T47D (cell line): ENCODE measurements at regions not wholly inside any gene's neighbourhood (a gene's known extent, or its start where the extent isn't known, plus 50 kb on each side); places are given as distances from the start of the nearest gene placed in this dataset.

Experiments used
- DNase-seq, 2 experiments: peaks; one replicate each; pipeline versions ENCODE4 v3.0.0 to v3.0.0-alpha.2; 2011 to 2012; ENCODE audit warnings: low read depth in 1 of 2, low spot score in 1 of 2
- JUND ChIP-seq: IDR thresholded peaks from 2 replicates; pipeline ENCODE4 v1.6.1; 2012; ENCODE audit warnings: low read depth
- in situ Hi-C: cut with HindIII; loops from 2 replicates; pipeline ENCODE4 v1.10.0; 2016; ENCODE audit warnings: low sequenced_read_pairs, low pct_unique_long_range_greater_than_20kb

- in situ Hi-C loops, result no loop called here
- TF ChIP-seq JUND, result no peak
- DNase-seq, result no peak
Measured at GRCh38 chr11:42234451-42234951, 775.0 kb upstream of the LRRC4C start.

GRCh38 chr11:42237701-42238235 is 778.3 kb upstream of the LRRC4C start:
- in situ Hi-C loops, result no loop called here

GRCh38 chr11:42239188-42239587 is 779.7 kb upstream of the LRRC4C start:
- DNase-seq, result peak; percentile 7 to 32
- in situ Hi-C loops, result no loop called here

More at GRCh38 chr11:42237701-42238235, 778.3 kb upstream of the LRRC4C start:
- TF ChIP-seq JUND, result no peak
- no peak for DNase-seq

GRCh38 chr11:42243385-42243784 is 783.9 kb upstream of the LRRC4C start:
- TF ChIP-seq JUND, result no peak
- no peak for DNase-seq
- in situ Hi-C loops, result no loop called here

More at GRCh38 chr11:42239188-42239587, 779.7 kb upstream of the LRRC4C start:
- no peak; the same call in 1 of the 2 replicates for TF ChIP-seq JUND

GRCh38 chr11:42244376-42244775 is 784.9 kb upstream of the LRRC4C start:
- no peak for DNase-seq
- in situ Hi-C loops, result no loop called here
- TF ChIP-seq JUND, result no peak

- no peak for DNase-seq
- no peak for TF ChIP-seq JUND
- in situ Hi-C loops, result no loop called here
Measured at GRCh38 chr11:42249401-42249800, 789.9 kb upstream of the LRRC4C start.

- TF ChIP-seq JUND, result no peak
- no peak for DNase-seq
Measured at GRCh38 chr11:42249956-42250355, 790.5 kb upstream of the LRRC4C start.

GRCh38 chr11:42251984-42252383 is 792.5 kb upstream of the LRRC4C start:
- in situ Hi-C loops, result no loop called here
- no peak for DNase-seq
- TF ChIP-seq JUND, result no peak

More at GRCh38 chr11:42249956-42250355, 790.5 kb upstream of the LRRC4C start:
- in situ Hi-C loops, result no loop called here

- no peak for DNase-seq
- in situ Hi-C loops, result no loop called here
Measured at GRCh38 chr11:42253156-42253555, 793.7 kb upstream of the LRRC4C start.

GRCh38 chr11:42255906-42256305 is 796.5 kb upstream of the LRRC4C start:
- in situ Hi-C loops, result no loop called here
- no peak for DNase-seq
- TF ChIP-seq JUND, result no peak

More at GRCh38 chr11:42253156-42253555, 793.7 kb upstream of the LRRC4C start:
- no peak for TF ChIP-seq JUND

- TF ChIP-seq JUND, result no peak
- no peak for DNase-seq
- in situ Hi-C loops, result no loop called here
Measured at GRCh38 chr11:42257534-42257933, 798.1 kb upstream of the LRRC4C start.

- in situ Hi-C loops, result no loop called here
- no peak for TF ChIP-seq JUND
Measured at GRCh38 chr11:42265072-42265471, 805.6 kb upstream of the LRRC4C start.

GRCh38 chr11:42271306-42271705 is 811.9 kb upstream of the LRRC4C start:
- in situ Hi-C loops, result no loop called here
- no peak for DNase-seq
- TF ChIP-seq JUND, result no peak

More at GRCh38 chr11:42265072-42265471, 805.6 kb upstream of the LRRC4C start:
- DNase-seq, result no peak

- TF ChIP-seq JUND, result no peak
- in situ Hi-C loops, result no loop called here
- DNase-seq, result no peak
Measured at GRCh38 chr11:42273977-42274376, 814.5 kb upstream of the LRRC4C start.
